ENCODE measurements at regions not wholly inside any gene's neighbourhood (a gene's known extent, or its start where the extent isn't known, plus 50 kb on each side); places are given as distances from the start of the nearest gene placed in this dataset.

- Histone ChIP-seq H3K79me2 (ENCODE audit: insufficient read depth, low read length) (no peaks in the 10 kb centered on the region), H3K27me3 (ENCODE audit: insufficient read depth, low read length) (no peaks in the 10 kb centered on the region), H2BK20ac (ENCODE audit: low read depth, low read length, poor library complexity, severe bottlenecking) (no peak overlapping the region), H2BK15ac (ENCODE audit: low read depth, low read length) (no peak overlapping the region), H3K9me3 (ENCODE audit: control insufficient read depth, low read depth, low read length) (no peaks in the 10 kb centered on the region), H3K23ac (ENCODE audit: insufficient read length, low read depth, low read length) (no peak overlapping the region), H3K27ac (ENCODE audit: insufficient read length, low read depth, low read length) (no peak overlapping the region), H4K20me1 (ENCODE audit: control insufficient read depth, insufficient read depth, insufficient read length) (no peaks in the 10 kb centered on the region), H2AFZ (ENCODE audit: low read length) (no peak overlapping the region), H4K91ac (ENCODE audit: insufficient read length, low read depth, low read length) (no peak overlapping the region), H4K5ac (ENCODE audit: insufficient read length, low read depth, low read length) (no peak overlapping the region), H2BK12ac (ENCODE audit: insufficient read length, low read depth, low read length) (no peak overlapping the region), H3T11ph (ENCODE audit: low read length) (no peak overlapping the region), H2AK5ac (ENCODE audit: insufficient read length, low read length) (no peak overlapping the region), H2BK5ac (ENCODE audit: insufficient read length, low read length) (no peak overlapping the region), H4K8ac (replicated peaks; ENCODE audit: insufficient read length, low read depth, low read length) (no peak overlapping the region), H3K4ac (ENCODE audit: low read depth, low read length) (no peak overlapping the region), H3K56ac (ENCODE audit: insufficient read length, low read depth, low read length) (no peak overlapping the region), H3K9ac (ENCODE audit: extremely low read depth, insufficient read length, low read length) (no peak overlapping the region), H3K23me2 (ENCODE audit: insufficient read length, low read depth, low read length, poor library complexity, severe bottlenecking) (no peaks in the 10 kb centered on the region), H3K14ac (ENCODE audit: insufficient read depth, low read length) (no peak overlapping the region), H3K4me1 (ENCODE audit: insufficient read depth, low read length) (peaks cover 2% of the 10 kb centered on the region; the same call in 1 of the 2 replicates), H2BK120ac (ENCODE audit: low read depth, low read length, poor library complexity, severe bottlenecking) (no peak overlapping the region), H3K79me1 (ENCODE audit: insufficient read depth, low read depth, low read length, poor library complexity, severe bottlenecking) (no peaks in the 10 kb centered on the region), H3K18ac (ENCODE audit: insufficient read length, low read depth, low read length) (no peak overlapping the region), H3K4me2 (ENCODE audit: insufficient read depth, insufficient read length, low read length) (no peak overlapping the region)
- no peak for DNase-seq
- Mint-ChIP-seq H3K36me3 (ENCODE audit: insufficient read depth in 1 of 3, low read depth in 3 of 3) (peaks cover 24 to 36% (median 26%) of the 10 kb centered on the region in 3 experiments), H3K27me3 (ENCODE audit: low read depth) (no peaks in the 10 kb centered on the region), H3K4me1 (peaks cover 20 to 22% of the 10 kb centered on the region in 2 experiments), H3K9me3 (peaks cover 31 to 35% of the 10 kb centered on the region in 2 experiments), H3K27ac (no peak overlapping the region), H3K4me3 (no peak overlapping the region)
- TF ChIP-seq CTCF (conservative IDR thresholded peaks at IDR 0.05): no peak
- no CpG with 5 or more reads among the region's 2 CpGs for WGBS (ENCODE audit: extremely low coverage, insufficient read length, low lambda C conversion rate)
These were observed 466.8 kb upstream of the ZEB2 start for GRCh38 chr2:144986691-144987090.
